ENCODE measurements at regions not wholly inside any gene's neighbourhood (a gene's known extent, or its start where the extent isn't known, plus 50 kb on each side); places are given as distances from the start of the nearest gene placed in this dataset.

- DNase-seq (ENCODE audit: low read depth) = no peak
- no peak overlapping the region for H3K4me3 ChIP-seq (ENCODE audit: low read depth, low read length)
- TF ChIP-seq CTCF (IDR thresholded peaks at IDR 0.05; ENCODE audit: control insufficient read depth, extremely low read depth, insufficient read depth) = no peak
Observed at GRCh38 chr22:49616356-49617231, 211.1 kb downstream of the BRD1 start.

- DNase-seq (ENCODE audit: low read depth) = no peak
- no peak for TF ChIP-seq CTCF (IDR thresholded peaks at IDR 0.05; ENCODE audit: control insufficient read depth, extremely low read depth, insufficient read depth)
- H3K4me3 ChIP-seq (ENCODE audit: low read depth, low read length) = no peak overlapping the region
Observed at GRCh38 chr22:49614966-49615965, 212.4 kb downstream of the BRD1 start.

GRCh38 chr22:49613511-49614270, 214.0 kb downstream of the BRD1 start:
- no peak overlapping the region for H3K4me3 ChIP-seq (ENCODE audit: low read depth, low read length)
- TF ChIP-seq CTCF (IDR thresholded peaks at IDR 0.05; ENCODE audit: control insufficient read depth, extremely low read depth, insufficient read depth) = no peak
- DNase-seq (ENCODE audit: low read depth) = no peak

- no peak for TF ChIP-seq CTCF (IDR thresholded peaks at IDR 0.05; ENCODE audit: control insufficient read depth, extremely low read depth, insufficient read depth)
- H3K4me3 ChIP-seq (ENCODE audit: low read depth, low read length) = no peak overlapping the region
- DNase-seq (ENCODE audit: low read depth) = no peak
Observed at GRCh38 chr22:49613108-49613507, 214.6 kb downstream of the BRD1 start.

GRCh38 chr22:49609207-49609876, 218.3 kb downstream of the BRD1 start:
- H3K4me3 ChIP-seq (ENCODE audit: low read depth, low read length) = no peak overlapping the region
- DNase-seq (ENCODE audit: low read depth) = no peak
- no peak for TF ChIP-seq CTCF (IDR thresholded peaks at IDR 0.05; ENCODE audit: control insufficient read depth, extremely low read depth, insufficient read depth)

GRCh38 chr22:49608660-49609059, 219.0 kb downstream of the BRD1 start:
- no peak for TF ChIP-seq CTCF (IDR thresholded peaks at IDR 0.05; ENCODE audit: control insufficient read depth, extremely low read depth, insufficient read depth)
- no peak for DNase-seq (ENCODE audit: low read depth)
- H3K4me3 ChIP-seq (ENCODE audit: low read depth, low read length) = no peak overlapping the region
